Activated B cell treated with CpG ODN at 0.5 μM for 24 hours (primary cell): ENCODE measurements at regions not wholly inside any gene's neighbourhood (a gene's known extent, or its start where the extent isn't known, plus 50 kb on each side); places are given as distances from the start of the nearest gene placed in this dataset.

Source experiments
- ATAC-seq: fragments of 200-7000 bp; cut with Tn5 transposase; one replicate; pipeline ENCODE4 v1.10.0; 2021; ENCODE audit warnings: low read depth, mild to moderate bottlenecking, moderate library complexity
- CTCF ChIA-PET: fragments of 350-600 bp; sonication (Branson Sonifier 250); formaldehyde crosslinking; loops from one replicate; lab custom pipeline; 2021; ENCODE audit warnings: antibody characterized with exemption; lab: Charles Lee
- POLR2A ChIA-PET: fragments of 350-600 bp; sonication (Branson Sonifier 250); formaldehyde crosslinking; loops from one replicate; lab custom pipeline; 2021; ENCODE audit warnings: antibody characterized with exemption; lab: Charles Lee
- DNase-seq: peaks from one replicate; pipeline ENCODE4 v3.0.0; 2022
- H3K27ac Mint-ChIP-seq: one replicate; pipeline ENCODE4 v1.8.0; 2020; ENCODE audit warnings: mixed read lengths
- H3K27me3 Mint-ChIP-seq: one replicate; pipeline ENCODE4 v1.8.0; 2021; ENCODE audit warnings: mixed read lengths
- H3K36me3 Mint-ChIP-seq: one replicate; pipeline ENCODE4 v1.8.0; 2021; ENCODE audit warnings: low read depth, mixed read lengths
- H3K4me1 Mint-ChIP-seq: one replicate; pipeline ENCODE4 v1.8.0; 2021; ENCODE audit warnings: mixed read lengths
- H3K4me3 Mint-ChIP-seq: one replicate; pipeline ENCODE4 v1.8.0; 2020; ENCODE audit warnings: mild to moderate bottlenecking, mixed read lengths
- H3K9me3 Mint-ChIP-seq: one replicate; pipeline ENCODE4 v1.8.0; 2020; ENCODE audit warnings: mixed read lengths
- intact Hi-C: fragments of 100-400 bp; cut with micrococcal nuclease; formaldehyde crosslinking; loops from one replicate; pipeline ENCODE4 v1.15.1; 2024
- TF ChIP-seq, protein P1 (sequence below): fragments of 200-600 bp; IDR thresholded peaks from one replicate; pipeline ENCODE4 v1.8.0; 2022; ENCODE audit warnings: antibody characterized with exemption, mild to moderate bottlenecking

- POLR2A ChIA-PET: no interaction called here
- no peak for ATAC-seq
Measured at GRCh38 chr2:128791985-128792320, 473.3 kb upstream of the HS6ST1 start.

DNA sequence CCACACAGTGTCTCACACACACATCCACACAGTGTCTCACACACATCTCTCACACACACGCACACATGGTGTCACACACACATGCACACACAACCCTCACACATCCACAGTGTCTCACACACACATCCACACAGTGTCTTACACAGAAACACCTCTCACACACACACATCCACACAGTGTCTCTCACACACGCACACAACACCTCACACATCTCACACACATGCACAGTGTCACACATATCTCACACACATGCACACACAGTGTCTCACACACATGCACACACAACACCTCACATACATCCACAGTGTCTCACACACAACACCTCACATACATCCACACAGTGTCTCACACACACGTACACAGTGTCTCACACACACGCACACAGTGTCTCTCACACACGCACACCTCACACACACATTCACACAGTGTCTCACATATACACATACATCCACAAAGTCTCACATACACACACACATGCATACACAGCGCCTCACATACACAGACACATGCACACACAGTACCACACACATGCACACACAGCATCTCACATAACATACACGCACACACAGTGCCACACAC lies 473.9 kb upstream of the HS6ST1 start:
- ChIA-PET CTCF (no interaction called here), POLR2A (no interaction called here)
- no peak overlapping the region for H3K4me3 Mint-ChIP-seq
- ATAC-seq: no peak
- no peak overlapping the region for H3K27ac Mint-ChIP-seq
- intact Hi-C loops: no loop called here
- DNase-seq: no peak
- TF ChIP-seq, protein P1, sequence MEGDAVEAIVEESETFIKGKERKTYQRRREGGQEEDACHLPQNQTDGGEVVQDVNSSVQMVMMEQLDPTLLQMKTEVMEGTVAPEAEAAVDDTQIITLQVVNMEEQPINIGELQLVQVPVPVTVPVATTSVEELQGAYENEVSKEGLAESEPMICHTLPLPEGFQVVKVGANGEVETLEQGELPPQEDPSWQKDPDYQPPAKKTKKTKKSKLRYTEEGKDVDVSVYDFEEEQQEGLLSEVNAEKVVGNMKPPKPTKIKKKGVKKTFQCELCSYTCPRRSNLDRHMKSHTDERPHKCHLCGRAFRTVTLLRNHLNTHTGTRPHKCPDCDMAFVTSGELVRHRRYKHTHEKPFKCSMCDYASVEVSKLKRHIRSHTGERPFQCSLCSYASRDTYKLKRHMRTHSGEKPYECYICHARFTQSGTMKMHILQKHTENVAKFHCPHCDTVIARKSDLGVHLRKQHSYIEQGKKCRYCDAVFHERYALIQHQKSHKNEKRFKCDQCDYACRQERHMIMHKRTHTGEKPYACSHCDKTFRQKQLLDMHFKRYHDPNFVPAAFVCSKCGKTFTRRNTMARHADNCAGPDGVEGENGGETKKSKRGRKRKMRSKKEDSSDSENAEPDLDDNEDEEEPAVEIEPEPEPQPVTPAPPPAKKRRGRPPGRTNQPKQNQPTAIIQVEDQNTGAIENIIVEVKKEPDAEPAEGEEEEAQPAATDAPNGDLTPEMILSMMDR: no peak
- no peaks in the 10 kb centered on the region for H3K36me3 Mint-ChIP-seq
- no peaks in the 10 kb centered on the region for H3K9me3 Mint-ChIP-seq
- H3K4me1 Mint-ChIP-seq: no peaks in the 10 kb centered on the region
- H3K27me3 Mint-ChIP-seq: peaks cover 4% of the 10 kb centered on the region

More at GRCh38 chr2:128791985-128792320, 473.3 kb upstream of the HS6ST1 start:
- CTCF ChIA-PET: no interaction called here
- Mint-ChIP-seq H3K36me3 (no peaks in the 10 kb centered on the region), H3K27me3 (peaks cover 4% of the 10 kb centered on the region), H3K9me3 (no peaks in the 10 kb centered on the region), H3K27ac (no peak overlapping the region), H3K4me1 (no peaks in the 10 kb centered on the region), H3K4me3 (no peak overlapping the region)
- intact Hi-C loops: no loop called here
- no peak for DNase-seq
- TF ChIP-seq, protein P1: no peak

DNA sequence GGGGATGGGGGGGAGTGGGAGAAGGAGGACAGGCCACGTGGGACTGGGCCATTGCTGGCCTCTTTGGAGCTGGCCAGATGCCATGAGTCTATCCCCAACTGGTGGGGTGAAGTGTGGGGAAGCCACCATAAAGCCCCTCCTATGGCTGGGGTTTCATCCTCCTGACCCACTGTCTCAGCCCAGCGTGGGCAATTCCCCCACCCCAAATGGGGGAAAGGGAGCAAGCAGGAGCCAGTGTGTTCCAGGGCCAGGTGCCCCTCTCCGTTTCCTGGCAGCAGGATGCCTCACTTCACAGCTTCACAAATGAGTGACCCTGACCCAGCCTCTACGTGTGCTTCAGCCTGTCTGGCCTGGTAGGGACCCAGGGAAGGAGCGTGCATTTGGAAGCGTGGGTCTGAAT lies 474.7 kb upstream of the HS6ST1 start:
- no peak overlapping the region for H3K4me3 Mint-ChIP-seq
- ATAC-seq (no peak), DNase-seq (no peak)
- TF ChIP-seq, protein P1: no peak
- H3K9me3 Mint-ChIP-seq: no peaks in the 10 kb centered on the region
- ChIA-PET POLR2A (no interaction called here), CTCF (no interaction called here)
- no peaks in the 10 kb centered on the region for H3K4me1 Mint-ChIP-seq
- H3K36me3 Mint-ChIP-seq: no peaks in the 10 kb centered on the region
- intact Hi-C loops: no loop called here
- no peak overlapping the region for H3K27ac Mint-ChIP-seq
- H3K27me3 Mint-ChIP-seq: peaks cover 4% of the 10 kb centered on the region

GRCh38 chr2:128794285-128794684 lies 475.6 kb upstream of the HS6ST1 start:
- H3K4me1 Mint-ChIP-seq: no peaks in the 10 kb centered on the region
- TF ChIP-seq, protein P1: no peak
- intact Hi-C loops: no loop called here
- H3K9me3 Mint-ChIP-seq: no peaks in the 10 kb centered on the region
- no peak overlapping the region for H3K4me3 Mint-ChIP-seq
- H3K27ac Mint-ChIP-seq: no peak overlapping the region
- H3K36me3 Mint-ChIP-seq: no peaks in the 10 kb centered on the region
- DNase-seq (no peak), ATAC-seq (no peak)
- H3K27me3 Mint-ChIP-seq: peaks cover 4% of the 10 kb centered on the region
- ChIA-PET POLR2A (no interaction called here), CTCF (no interaction called here)

- intact Hi-C loops: no loop called here
- H3K36me3 Mint-ChIP-seq: no peaks in the 10 kb centered on the region
- no peak for ATAC-seq
- H3K27ac Mint-ChIP-seq: no peak overlapping the region
- ChIA-PET POLR2A (no interaction called here), CTCF (no interaction called here)
- H3K27me3 Mint-ChIP-seq: peaks cover 4% of the 10 kb centered on the region
- no peaks in the 10 kb centered on the region for H3K4me1 Mint-ChIP-seq
- TF ChIP-seq, protein P1: no peak
- no peaks in the 10 kb centered on the region for H3K9me3 Mint-ChIP-seq
- no peak overlapping the region for H3K4me3 Mint-ChIP-seq
- no peak for DNase-seq
Measured at GRCh38 chr2:128796321-128796720, 477.7 kb upstream of the HS6ST1 start.
